Motor neuron (in vitro differentiated cells): ENCODE measurements at regions not wholly inside any gene's neighbourhood (a gene's known extent, or its start where the extent isn't known, plus 50 kb on each side); places are given as distances from the start of the nearest gene placed in this dataset.
"Not testable (repeated sequence)": the region's sequence is repeated elsewhere in the genome, so short reads cannot be mapped to it uniquely, and the experiment has no call there.

Experiments
- ATAC-seq, 8 experiments: fragments of 200-7000 bp; cut with Tn5 transposase; replicated peaks in 6 of 8; 2 replicates each; pipeline ENCODE4 v1.8.0; 2021; ENCODE audit warnings: mild to moderate bottlenecking in 8 of 8, moderate library complexity in 8 of 8
- H3K27ac ChIP-seq, 2 donors: fragments of 250-450 bp; sonication (Bioruptor Pico); 2 replicates each; pipeline ENCODE4 v1.9.0; 2021; ENCODE audit warnings: antibody characterized with exemption in 2 of 2, mild to moderate bottlenecking in 2 of 2, moderate library complexity in 1 of 2
- H3K4me1 ChIP-seq, 2 donors: fragments of 250-450 bp; sonication (Bioruptor Pico); replicated peaks in 1 of 2; 2 replicates each; pipeline ENCODE4 v1.6.1; 2021; ENCODE audit warnings: antibody characterized with exemption in 2 of 2, mild to moderate bottlenecking in 2 of 2, moderate library complexity in 1 of 2
- H3K4me3 ChIP-seq, 5 donors: fragments of 250-450 bp; sonication (Bioruptor Pico); 2 replicates each; pipeline ENCODE4 v1.9.0; 2021; ENCODE audit warnings: antibody characterized with exemption in 5 of 5, mild to moderate bottlenecking in 5 of 5, moderate library complexity in 4 of 5
- WGBS, 10 experiments: fragments of 450-650 bp; shearing (Covaris generic); methylation state at CpG; one replicate each; pipeline ENCODE4 v1.0.0; 2022; 5-methylcytosine and 5-hydroxymethylcytosine counted together
- in situ Hi-C, 9 experiments: fragments of 400-800 bp; cut with MboI; loops; one replicate each; pipeline ENCODE4 v1.15.0; 2021; ENCODE audit warnings: low sequenced_read_pairs in 9 of 9, low pct_unique_long_range_greater_than_20kb in 2 of 9; ENCODE audit not compliant: unreplicated experiment in 9 of 9

DNA sequence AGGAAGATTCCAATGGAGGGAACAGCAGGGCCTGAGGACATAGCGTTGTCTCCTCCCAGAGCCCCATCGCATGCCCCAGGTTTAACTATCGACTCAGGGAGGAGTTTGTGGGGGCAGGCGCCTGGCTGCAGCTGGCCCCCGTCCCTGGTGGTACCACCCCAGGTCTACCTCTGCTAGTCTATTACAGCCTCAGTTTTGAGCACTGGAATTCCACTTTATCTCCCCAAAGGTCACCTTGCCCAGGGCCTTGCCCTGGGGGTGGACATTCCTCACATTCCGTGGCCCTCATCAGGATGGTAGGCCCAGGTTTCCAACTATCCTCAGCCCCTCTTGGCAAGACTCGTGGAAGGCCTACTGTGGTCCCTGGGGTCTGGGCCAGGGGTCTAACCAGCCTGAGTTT lies 65.4 kb upstream of the SSBP3 start:
- in situ Hi-C loops, result no loop called here
- 40 to 100% (median 83%) methylated on average over 1 to 7 of the region's 7 CpGs; no CpG with 5 or more reads in 3 of the 10 experiments for WGBS, 10 experiments
- ATAC-seq, result no peak
- H3K4me1 ChIP-seq, result peaks cover 29 to 37% of the 10 kb centered on the region in 2 donors
- no peak overlapping the region for H3K4me3 ChIP-seq
- H3K27ac ChIP-seq, result no peak overlapping the region

DNA sequence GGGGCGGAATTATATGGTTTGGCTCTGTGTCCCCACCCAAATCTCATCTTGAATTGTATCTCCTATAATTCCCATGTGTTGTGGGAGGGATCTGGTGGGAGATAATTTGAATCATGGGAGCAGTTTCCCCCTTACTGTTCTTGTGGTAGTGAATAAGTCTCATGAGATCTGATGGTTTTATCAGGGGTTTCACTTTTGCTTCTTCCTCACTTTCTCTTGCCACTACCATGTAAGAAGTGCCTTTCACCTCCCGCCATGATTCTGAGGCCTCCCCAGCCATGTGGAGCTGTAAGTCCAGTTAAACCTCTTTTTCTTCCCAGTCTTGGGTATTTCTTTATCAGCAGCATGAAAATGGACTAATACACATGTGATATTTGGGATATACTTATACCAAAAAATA lies 63.2 kb upstream of the SSBP3 start:
- ATAC-seq, H3K4me3 ChIP-seq, H3K27ac ChIP-seq, in situ Hi-C loops: not testable (repeated sequence)
- WGBS, 10 experiments, result 9 to 100% (median 88%) methylated on average over 1 to 2 of the region's 2 CpGs; no CpG with 5 or more reads in 4 of the 10 experiments
- peaks cover 23 to 34% of the 10 kb centered on the region in 2 donors for H3K4me1 ChIP-seq

DNA sequence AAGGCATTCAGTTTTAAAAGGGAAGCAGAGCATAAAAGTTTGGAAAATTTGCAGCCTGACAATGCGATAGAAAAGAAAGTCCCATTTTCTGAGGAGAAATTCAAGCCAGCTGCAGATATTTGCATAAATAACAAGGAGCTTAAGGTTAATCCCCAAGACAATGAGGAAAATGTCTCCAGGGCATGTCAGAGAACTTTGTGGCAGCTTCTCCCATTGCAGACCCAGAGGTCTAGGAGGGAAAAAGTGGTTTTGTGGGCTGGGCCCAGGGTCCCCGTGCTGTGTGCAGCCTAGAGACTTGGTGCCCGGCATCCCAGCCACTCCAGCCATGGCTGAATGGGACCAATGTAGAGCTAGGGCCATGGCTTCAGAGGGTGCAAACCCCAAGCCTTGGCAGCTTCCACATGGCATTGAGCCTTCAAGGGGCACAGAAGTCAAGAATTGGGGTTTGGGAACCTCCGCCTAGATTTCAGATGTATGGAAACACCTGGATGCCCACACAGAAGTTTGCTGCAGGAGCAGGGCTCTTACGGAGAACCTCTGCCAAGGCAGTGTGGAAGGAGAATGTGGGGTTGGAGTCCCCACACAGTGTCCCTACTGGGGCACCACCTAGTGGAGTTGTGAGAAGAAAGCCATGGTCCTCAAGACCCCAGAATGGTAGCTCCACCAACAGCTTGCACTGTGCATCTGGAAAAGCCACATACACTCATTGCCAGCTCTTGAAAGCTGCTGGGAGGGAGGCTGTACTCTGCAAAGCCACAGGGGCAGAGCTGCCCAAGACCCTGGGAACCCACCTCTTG lies 62.3 kb upstream of the SSBP3 start:
- WGBS, 10 experiments, result 31 to 100% (median 91%) methylated on average over 2 to 4 of the region's 5 CpGs; no CpG with 5 or more reads in 3 of the 10 experiments
- H3K27ac ChIP-seq, in situ Hi-C loops, H3K4me3 ChIP-seq: not testable (repeated sequence)
- peaks cover 25 to 34% of the 10 kb centered on the region in 2 donors for H3K4me1 ChIP-seq
- peak in 1 of 8 experiments; percentile 65 for ATAC-seq

DNA sequence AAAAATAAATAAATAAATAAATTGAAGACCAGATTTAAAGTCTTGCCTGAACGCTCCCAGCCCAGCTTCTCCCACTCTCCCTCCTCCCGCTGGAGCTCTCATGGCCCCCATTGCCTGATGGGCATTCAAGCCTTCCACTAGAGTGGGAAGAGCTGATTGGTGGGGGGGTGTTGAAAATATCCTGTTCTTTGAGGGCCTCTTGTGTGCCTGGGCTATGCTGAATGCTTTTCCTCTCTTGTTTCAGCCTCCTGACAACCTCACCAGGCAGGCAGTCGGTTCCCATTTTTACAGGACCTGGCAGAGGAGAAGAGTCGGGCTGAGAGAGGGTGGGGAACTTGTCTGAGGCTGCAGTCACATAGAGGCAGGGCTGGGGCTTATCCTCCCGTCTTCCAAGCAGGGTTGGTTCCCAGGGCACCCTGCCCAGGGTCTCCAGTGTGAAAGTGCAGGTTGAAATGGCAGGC lies 59.2 kb upstream of the SSBP3 start:
- ATAC-seq, result peak in 6 of 8 experiments; percentile 39 to 86 (median 79)
- in situ Hi-C loops, result no loop called here
- H3K4me1 ChIP-seq, result peaks cover 56 to 57% of the 10 kb centered on the region in 2 donors
- 13 to 37% (median 19%) methylated on average over 1 to 4 of the region's 5 CpGs; no CpG with 5 or more reads in 2 of the 10 experiments for WGBS, 10 experiments
- H3K4me3 ChIP-seq, result no peak overlapping the region
- peak overlapping the region in 1 of 2 donors; percentile 70 for H3K27ac ChIP-seq

DNA sequence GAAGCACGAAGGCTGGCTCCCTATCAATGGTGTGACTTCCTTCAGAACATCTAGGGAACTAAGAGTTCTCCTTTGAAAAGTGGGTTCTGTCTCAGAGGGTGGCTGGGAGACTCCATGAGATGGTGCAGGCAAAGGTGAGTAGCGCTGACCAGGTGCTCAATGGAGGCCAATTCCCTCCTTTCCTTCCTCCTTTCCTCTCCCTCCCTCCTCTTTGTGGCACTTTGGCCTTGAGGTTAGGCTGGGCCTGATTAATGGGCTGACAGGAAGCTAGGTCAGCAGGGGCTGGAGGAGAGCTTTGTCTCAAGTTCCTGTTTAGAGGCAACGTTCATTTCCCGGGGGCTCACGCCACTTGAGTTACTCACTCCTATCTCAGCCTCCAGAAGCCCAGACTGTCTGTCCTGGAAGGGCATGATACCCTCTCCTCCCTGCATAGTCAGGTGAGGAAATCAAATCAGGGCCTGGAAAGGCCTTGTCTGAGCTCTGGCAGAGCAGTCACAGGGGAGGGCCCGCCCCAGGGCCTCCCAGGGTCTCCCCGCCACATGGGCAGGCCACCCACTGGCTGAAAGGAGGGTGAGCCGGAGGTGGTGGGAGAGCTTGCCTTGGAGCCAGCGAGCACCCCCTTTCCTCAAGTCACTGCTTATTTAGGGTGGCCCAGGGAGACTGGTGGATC lies 58.4 kb upstream of the SSBP3 start:
- in situ Hi-C loops, result no loop called here
- 50 to 92% (median 70%) methylated on average over 1 to 8 of the region's 9 CpGs; no CpG with 5 or more reads in 3 of the 10 experiments for WGBS, 10 experiments
- Histone ChIP-seq H3K4me3 (no peak overlapping the region), H3K4me1 (peaks cover 63 to 65% of the 10 kb centered on the region in 2 donors), H3K27ac (peak overlapping the region; percentile 15 to 70)
- ATAC-seq, result peak in 5 of 8 experiments; percentile 0 to 4 (median 2)

DNA sequence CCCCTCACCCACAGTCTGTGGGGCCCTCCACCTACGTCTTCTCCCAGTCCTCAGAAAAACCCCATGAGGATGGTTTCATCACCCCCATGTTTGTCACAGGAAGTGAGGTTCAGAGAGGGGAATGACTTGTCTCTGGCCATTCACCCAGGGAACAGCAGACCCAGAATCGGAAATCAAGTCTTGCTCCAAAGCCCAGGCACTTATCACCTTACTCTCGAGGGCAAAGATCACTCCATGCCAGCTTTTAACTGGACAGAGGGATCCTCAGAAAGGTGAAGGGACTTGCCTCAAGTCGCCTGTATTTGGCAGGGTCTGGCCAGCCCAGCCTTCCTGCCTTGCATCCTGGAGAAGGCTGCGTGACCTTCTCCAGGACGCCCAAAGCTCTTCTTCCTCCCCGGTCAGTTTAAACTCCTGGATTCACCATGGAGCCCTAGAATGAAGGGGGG lies 57.9 kb upstream of the SSBP3 start:
- no peak for ATAC-seq
- whole genome bisulfite sequencing, 10 experiments, result 76 to 100% (median 90%) methylated on average over 2 to 6 of the region's 7 CpGs; no CpG with 5 or more reads in 4 of the 10 experiments
- in situ Hi-C loops, result no loop called here
- Histone ChIP-seq H3K4me3 (no peak overlapping the region), H3K4me1 (peaks cover 69 to 71% of the 10 kb centered on the region in 2 donors), H3K27ac (peak overlapping the region in 1 of 2 donors; percentile 70)

DNA sequence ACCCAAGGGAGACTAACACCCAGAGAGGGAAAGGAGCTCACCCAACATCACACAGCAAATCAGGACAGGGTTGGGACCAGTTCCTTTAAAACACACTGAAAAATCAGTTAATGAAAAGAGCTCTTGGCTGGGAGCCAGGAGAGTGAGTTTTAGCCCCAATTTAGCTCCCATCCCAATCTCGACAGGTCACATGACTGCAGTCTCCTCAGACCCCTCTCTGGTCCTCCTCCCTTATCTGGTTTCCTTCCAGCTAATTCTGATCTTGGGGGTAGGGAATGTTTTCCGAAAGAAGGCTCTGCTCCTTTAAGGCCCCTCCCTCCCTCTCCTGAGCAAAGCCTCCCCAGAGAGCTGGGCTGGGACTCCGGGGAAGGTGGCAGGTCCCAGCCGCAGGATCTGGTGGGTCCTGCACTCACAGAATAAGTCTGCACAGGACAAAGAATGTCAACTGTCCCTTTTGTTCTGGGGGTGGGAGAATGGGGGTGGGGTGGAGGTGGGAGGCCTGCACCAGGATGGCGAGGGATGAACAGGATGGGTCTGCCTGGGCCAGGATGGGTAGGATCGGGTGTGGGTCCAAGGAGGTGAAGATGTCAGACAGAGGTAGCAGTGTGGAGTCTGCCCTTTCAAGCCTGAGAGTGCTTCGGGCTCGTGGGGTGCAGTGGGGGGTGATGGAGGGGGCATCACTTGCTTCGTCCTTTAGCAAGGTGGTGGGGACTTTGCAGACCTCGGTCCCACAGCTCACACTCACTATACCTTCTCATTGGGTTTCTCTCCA lies 57.3 kb upstream of the SSBP3 start:
- H3K27ac ChIP-seq, result peak overlapping the region in 1 of 2 donors; percentile 70
- in situ Hi-C loops, result no loop called here
- no peak for ATAC-seq
- 41 to 93% (median 79%) methylated on average over 1 to 3 of the region's 10 CpGs; no CpG with 5 or more reads in 6 of the 10 experiments for WGBS, 10 experiments
- no peak overlapping the region for H3K4me3 ChIP-seq
- H3K4me1 ChIP-seq, result peaks cover 70 to 72% of the 10 kb centered on the region in 2 donors

DNA sequence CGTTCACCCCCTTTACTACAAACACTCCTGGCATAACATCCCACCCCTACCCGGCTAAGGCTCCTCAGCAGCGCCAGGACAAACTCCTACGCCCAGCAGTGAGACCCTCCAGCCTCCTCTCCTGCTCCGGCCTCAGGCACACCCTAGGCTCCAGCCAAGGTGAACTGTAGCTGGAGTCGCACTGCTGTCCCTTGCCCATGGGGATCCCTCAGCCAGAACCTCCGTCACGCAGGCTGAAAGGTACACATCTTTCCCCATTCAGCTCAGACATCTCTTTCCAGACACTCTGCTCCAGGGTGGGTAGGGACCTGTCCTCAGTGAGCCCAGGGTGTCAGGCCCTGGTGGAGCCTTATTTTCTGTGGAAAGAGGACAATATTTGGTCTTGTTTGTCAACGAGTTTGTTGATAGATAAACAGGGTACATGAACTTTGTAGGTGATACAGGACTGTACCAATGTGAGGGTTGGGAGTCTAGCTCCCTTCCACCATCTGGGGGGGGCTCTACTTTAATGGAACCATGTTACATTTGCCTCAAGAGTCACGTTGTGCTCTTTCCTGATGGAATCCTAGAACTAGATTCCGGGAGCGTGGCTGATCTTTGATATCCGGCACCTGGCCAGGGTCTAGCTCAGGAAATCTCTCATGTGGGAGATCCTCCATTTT lies 56.5 kb upstream of the SSBP3 start:
- WGBS, 10 experiments, result 0 to 100% (median 93%) methylated on average over 1 to 9 of the region's 13 CpGs; no CpG with 5 or more reads in 2 of the 10 experiments
- peak overlapping the region; percentile 63 to 70 for H3K27ac ChIP-seq
- peaks cover 70 to 72% of the 10 kb centered on the region in 2 donors for H3K4me1 ChIP-seq

DNA sequence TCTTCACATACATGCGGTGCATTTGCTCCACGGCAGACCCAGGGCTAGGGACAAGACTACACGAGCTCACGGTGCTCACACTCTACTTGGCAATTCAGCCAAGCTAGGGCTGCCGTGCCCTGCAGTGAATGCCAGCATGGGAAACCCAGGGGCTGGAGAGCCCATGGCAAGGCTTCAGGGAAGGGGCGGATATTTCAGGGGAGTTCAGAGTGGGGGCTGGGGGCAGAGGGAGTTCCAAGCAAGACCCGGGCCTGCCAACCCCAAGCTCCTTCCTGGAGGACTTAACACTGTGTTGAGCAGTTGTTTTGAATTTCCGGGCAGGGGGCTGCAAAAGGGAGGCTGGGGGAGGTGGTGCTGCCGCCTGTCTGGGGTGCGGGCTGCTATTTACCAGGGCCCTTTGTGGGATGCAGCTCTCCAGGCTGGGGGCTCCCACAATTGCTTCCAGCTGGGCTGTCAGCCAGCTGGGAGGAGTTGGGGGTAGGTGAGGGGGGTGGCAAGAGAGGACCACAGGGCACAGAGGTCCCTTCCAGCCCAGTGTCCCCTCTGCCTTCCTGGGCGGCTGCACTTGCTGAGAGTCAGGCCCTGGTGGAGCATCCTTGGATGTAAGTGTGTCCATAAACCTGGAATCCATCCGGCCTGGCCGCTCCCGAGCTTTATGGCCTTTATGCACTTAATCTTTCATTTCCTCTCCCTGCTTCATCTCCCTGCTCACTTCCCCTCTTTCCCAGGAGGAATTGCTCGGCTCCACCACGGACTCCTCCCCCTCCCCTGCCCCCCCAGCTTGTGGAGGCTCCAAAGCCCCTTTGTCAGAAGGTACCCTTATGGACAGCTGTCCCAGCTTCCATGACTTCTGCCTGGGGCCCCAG lies 55.8 kb upstream of the SSBP3 start:
- ATAC-seq, result peak in 1 of 8 experiments; percentile 4
- in situ Hi-C loops, result no loop called here
- H3K4me3 ChIP-seq, result no peak overlapping the region
- H3K4me1 ChIP-seq, result peaks cover 70 to 75% of the 10 kb centered on the region in 2 donors
- WGBS, 10 experiments, result 40 to 100% (median 87%) methylated on average over 1 to 8 of the region's 16 CpGs; no CpG with 5 or more reads in 3 of the 10 experiments
- peak overlapping the region; percentile 63 to 70 for H3K27ac ChIP-seq

More for the DNA sequence above, 56.5 kb upstream of the SSBP3 start:
- no peak for ATAC-seq
- in situ Hi-C loops, result no loop called here
- no peak overlapping the region for H3K4me3 ChIP-seq

DNA sequence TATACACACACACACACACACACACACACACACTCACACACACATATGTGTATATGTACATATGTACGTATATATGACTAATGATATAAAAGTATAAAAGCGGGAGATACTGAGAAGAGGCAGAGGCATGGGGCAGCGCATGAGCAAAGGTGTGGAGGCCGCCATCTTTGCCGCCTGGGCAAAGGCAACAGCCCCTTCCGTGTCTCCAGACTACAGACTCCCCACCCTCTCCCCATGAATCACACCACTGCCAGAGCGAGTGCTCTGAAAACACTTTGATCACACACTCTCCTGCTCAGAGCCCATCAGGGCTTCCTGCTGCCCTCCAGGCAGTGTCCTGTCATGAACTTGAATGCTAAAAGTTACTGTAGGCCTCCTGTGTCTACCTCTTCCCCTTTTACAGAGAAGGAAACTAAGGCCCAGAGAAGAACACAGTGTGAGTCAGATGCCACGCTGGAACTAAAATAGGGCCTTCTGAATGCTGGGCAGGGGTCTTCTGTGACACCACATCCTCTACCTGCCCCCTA lies 54.7 kb upstream of the SSBP3 start:
- WGBS, 10 experiments, result 90 to 93% methylated on average over 2 to 3 of the region's 8 CpGs; no CpG with 5 or more reads in 8 of the 10 experiments
- ATAC-seq, result no peak
- Histone ChIP-seq H3K4me1 (peaks cover 74 to 80% of the 10 kb centered on the region in 2 donors), H3K4me3 (no peak overlapping the region), H3K27ac (peak overlapping the region; percentile 67 to 83)
- in situ Hi-C loops, result no loop called here

DNA sequence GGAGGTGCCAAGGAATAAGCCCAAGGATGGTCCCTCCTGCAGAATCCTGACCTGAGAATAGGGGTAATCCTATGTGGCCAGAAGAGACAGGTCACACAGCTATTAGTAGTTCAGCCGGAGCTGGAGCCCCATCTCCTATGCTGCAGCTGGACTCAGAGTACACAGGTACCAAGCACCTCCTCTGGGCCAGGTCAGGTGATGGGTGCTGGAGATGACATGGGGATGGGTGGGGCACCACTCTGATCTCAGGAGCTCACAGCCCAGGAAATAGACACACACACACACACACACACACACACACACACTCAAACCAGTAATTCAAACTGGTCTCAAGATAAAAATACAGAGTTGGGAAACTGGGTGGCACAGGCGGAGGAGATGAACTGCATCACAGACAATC lies 54.2 kb upstream of the SSBP3 start:
- WGBS, 10 experiments, result 80 to 100% (median 92%) methylated on average over 1 to 2 of the region's 2 CpGs; no CpG with 5 or more reads in 6 of the 10 experiments
- Histone ChIP-seq H3K4me3 (no peak overlapping the region), H3K4me1 (peaks cover 68 to 74% of the 10 kb centered on the region in 2 donors), H3K27ac (peak overlapping the region; percentile 67 to 83)
- in situ Hi-C loops, result no loop called here
- peak in 4 of 8 experiments; percentile 0 to 27 (median 18) for ATAC-seq
